ENCODE measurements at regions not wholly inside any gene's neighbourhood (a gene's known extent, or its start where the extent isn't known, plus 50 kb on each side); places are given as distances from the start of the nearest gene placed in this dataset.

DNA sequence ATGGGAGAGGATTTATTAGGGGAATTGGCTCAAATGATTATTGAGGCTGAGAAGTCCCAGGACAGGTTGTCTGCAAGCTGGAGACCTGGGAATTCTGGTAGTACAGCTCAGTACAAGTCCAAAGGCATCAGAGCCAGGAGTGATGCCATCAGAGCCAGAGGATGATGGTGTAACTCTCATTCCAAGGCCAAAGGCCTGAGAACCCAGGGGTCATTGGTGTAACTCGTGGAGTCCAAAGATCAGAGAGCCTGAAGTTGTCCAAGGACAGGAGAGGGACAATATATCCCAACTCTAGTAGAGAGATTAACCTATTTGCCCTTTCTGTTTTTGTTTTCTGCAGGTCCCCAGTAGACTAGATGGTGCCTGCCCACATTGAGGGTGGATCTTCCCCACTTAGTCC is 134.3 kb downstream of the MAP3K21 start:
- TF ChIP-seq, protein P1, sequence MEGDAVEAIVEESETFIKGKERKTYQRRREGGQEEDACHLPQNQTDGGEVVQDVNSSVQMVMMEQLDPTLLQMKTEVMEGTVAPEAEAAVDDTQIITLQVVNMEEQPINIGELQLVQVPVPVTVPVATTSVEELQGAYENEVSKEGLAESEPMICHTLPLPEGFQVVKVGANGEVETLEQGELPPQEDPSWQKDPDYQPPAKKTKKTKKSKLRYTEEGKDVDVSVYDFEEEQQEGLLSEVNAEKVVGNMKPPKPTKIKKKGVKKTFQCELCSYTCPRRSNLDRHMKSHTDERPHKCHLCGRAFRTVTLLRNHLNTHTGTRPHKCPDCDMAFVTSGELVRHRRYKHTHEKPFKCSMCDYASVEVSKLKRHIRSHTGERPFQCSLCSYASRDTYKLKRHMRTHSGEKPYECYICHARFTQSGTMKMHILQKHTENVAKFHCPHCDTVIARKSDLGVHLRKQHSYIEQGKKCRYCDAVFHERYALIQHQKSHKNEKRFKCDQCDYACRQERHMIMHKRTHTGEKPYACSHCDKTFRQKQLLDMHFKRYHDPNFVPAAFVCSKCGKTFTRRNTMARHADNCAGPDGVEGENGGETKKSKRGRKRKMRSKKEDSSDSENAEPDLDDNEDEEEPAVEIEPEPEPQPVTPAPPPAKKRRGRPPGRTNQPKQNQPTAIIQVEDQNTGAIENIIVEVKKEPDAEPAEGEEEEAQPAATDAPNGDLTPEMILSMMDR (IDR thresholded peaks at IDR 0.05; ENCODE audit: insufficient read depth, low read length), result no peak
- TF ChIP-seq POLR2AphosphoS5 (IDR thresholded peaks at IDR 0.05; ENCODE audit: low read depth), result no peak
- no peak for TF ChIP-seq GABPA (IDR thresholded peaks at IDR 0.05; ENCODE audit: low read depth)
- TF ChIP-seq, protein P2, sequence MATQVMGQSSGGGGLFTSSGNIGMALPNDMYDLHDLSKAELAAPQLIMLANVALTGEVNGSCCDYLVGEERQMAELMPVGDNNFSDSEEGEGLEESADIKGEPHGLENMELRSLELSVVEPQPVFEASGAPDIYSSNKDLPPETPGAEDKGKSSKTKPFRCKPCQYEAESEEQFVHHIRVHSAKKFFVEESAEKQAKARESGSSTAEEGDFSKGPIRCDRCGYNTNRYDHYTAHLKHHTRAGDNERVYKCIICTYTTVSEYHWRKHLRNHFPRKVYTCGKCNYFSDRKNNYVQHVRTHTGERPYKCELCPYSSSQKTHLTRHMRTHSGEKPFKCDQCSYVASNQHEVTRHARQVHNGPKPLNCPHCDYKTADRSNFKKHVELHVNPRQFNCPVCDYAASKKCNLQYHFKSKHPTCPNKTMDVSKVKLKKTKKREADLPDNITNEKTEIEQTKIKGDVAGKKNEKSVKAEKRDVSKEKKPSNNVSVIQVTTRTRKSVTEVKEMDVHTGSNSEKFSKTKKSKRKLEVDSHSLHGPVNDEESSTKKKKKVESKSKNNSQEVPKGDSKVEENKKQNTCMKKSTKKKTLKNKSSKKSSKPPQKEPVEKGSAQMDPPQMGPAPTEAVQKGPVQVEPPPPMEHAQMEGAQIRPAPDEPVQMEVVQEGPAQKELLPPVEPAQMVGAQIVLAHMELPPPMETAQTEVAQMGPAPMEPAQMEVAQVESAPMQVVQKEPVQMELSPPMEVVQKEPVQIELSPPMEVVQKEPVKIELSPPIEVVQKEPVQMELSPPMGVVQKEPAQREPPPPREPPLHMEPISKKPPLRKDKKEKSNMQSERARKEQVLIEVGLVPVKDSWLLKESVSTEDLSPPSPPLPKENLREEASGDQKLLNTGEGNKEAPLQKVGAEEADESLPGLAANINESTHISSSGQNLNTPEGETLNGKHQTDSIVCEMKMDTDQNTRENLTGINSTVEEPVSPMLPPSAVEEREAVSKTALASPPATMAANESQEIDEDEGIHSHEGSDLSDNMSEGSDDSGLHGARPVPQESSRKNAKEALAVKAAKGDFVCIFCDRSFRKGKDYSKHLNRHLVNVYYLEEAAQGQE (IDR thresholded peaks at IDR 0.05; ENCODE audit: insufficient replicate concordance, low read depth), result no peak
- no peak for TF ChIP-seq SPI1 (IDR thresholded peaks at IDR 0.05; ENCODE audit: borderline replicate concordance, low read depth)
